ENCODE measurements at regions not wholly inside any gene's neighbourhood (a gene's known extent, or its start where the extent isn't known, plus 50 kb on each side); places are given as distances from the start of the nearest gene placed in this dataset.

- Histone ChIP-seq H3F3A (ENCODE audit: insufficient read depth, low read length) (no peaks in the 10 kb centered on the region), H3K27ac (ENCODE audit: low read depth, low read length, poor library complexity, severe bottlenecking) (no peak overlapping the region), H3K36me3 (ENCODE audit: insufficient read depth, low read length) (no peaks in the 10 kb centered on the region), H3K27me3 (ENCODE audit: insufficient read depth, low read length) (no peaks in the 10 kb centered on the region), H3K79me2 (ENCODE audit: insufficient read depth, low read length) (no peaks in the 10 kb centered on the region), H2AFZ (ENCODE audit: low read length) (no peak overlapping the region), H3K4me2 (ENCODE audit: low read length) (no peak overlapping the region), H3K4me1 (ENCODE audit: insufficient read depth, low read length, severe bottlenecking) (no peaks in the 10 kb centered on the region), H4K20me1 (ENCODE audit: insufficient read depth, low read length) (no peaks in the 10 kb centered on the region), H3K9ac (ENCODE audit: low read length) (no peak overlapping the region), H3K4me3 (ENCODE audit: low read depth, low read length, poor library complexity, severe bottlenecking) (no peak overlapping the region), H3K9me2 (ENCODE audit: low read depth, low read length) (no peaks in the 10 kb centered on the region), H3K9me3 (ENCODE audit: low read length) (no peaks in the 10 kb centered on the region)
- TF ChIP-seq CTCF (IDR thresholded peaks at IDR 0.05; ENCODE audit: low read length) (no peak), EZH2 (IDR thresholded peaks at IDR 0.05; ENCODE audit: borderline replicate concordance, low read length) (no peak)
These were observed 226.7 kb downstream of the UTP18 start for GRCh38 chr17:51486885-51487520.

GRCh38 chr17:51487947-51488346 is 227.6 kb downstream of the UTP18 start:
- Histone ChIP-seq H3K27ac (ENCODE audit: low read depth, low read length, poor library complexity, severe bottlenecking) (no peak overlapping the region), H4K20me1 (ENCODE audit: insufficient read depth, low read length) (no peaks in the 10 kb centered on the region), H3K4me2 (ENCODE audit: low read length) (no peak overlapping the region)

DNA sequence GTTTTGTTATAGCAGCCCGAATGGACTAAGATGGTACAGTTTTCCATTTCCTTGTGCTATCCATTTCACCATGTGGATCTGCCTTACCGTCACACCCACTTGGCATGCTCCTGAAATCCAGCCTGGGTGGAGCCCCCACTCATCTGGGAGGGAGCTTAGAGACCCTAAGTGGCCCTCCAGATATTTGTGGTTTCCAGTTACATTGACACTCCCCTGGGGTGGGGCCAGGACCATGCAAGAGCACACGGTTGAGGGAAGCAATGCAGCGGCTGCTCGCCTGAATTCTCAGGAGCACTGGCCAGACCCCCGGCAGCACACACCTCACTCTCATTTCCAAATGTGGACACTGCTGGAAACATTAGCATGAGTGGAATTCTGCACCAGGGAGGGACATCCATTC is 231.1 kb downstream of the UTP18 start:
- H3K4me1 ChIP-seq (ENCODE audit: insufficient read depth, low read length, severe bottlenecking), result no peaks in the 10 kb centered on the region
- H3K79me2 ChIP-seq (ENCODE audit: insufficient read depth, low read length), result no peaks in the 10 kb centered on the region
- H3K4me2 ChIP-seq (ENCODE audit: low read length), result no peak overlapping the region
- H3K27me3 ChIP-seq (ENCODE audit: insufficient read depth, low read length), result no peaks in the 10 kb centered on the region
- no peak overlapping the region for H3K4me3 ChIP-seq (ENCODE audit: low read depth, low read length, poor library complexity, severe bottlenecking)
- no peak overlapping the region for H3K27ac ChIP-seq (ENCODE audit: low read depth, low read length, poor library complexity, severe bottlenecking)
- no peaks in the 10 kb centered on the region for H3K9me3 ChIP-seq (ENCODE audit: low read length)
- H2AFZ ChIP-seq (ENCODE audit: low read length), result no peak overlapping the region
- TF ChIP-seq EZH2 (IDR thresholded peaks at IDR 0.05; ENCODE audit: borderline replicate concordance, low read length) (no peak), CTCF (IDR thresholded peaks at IDR 0.05; ENCODE audit: low read length) (no peak)
- H3K9me2 ChIP-seq (ENCODE audit: low read depth, low read length), result no peaks in the 10 kb centered on the region
- no peaks in the 10 kb centered on the region for H4K20me1 ChIP-seq (ENCODE audit: insufficient read depth, low read length)
- no peaks in the 10 kb centered on the region for H3K36me3 ChIP-seq (ENCODE audit: insufficient read depth, low read length)
- H3K9ac ChIP-seq (ENCODE audit: low read length), result no peak overlapping the region
- no peaks in the 10 kb centered on the region for H3F3A ChIP-seq (ENCODE audit: insufficient read depth, low read length)

More at GRCh38 chr17:51487947-51488346, 227.6 kb downstream of the UTP18 start:
- no peak overlapping the region for H3K4me3 ChIP-seq (ENCODE audit: low read depth, low read length, poor library complexity, severe bottlenecking)
- peak; percentile 36; the same call in 1 of the 2 replicates for TF ChIP-seq CTCF (IDR thresholded peaks at IDR 0.05; ENCODE audit: low read length)
- no peak for TF ChIP-seq EZH2 (IDR thresholded peaks at IDR 0.05; ENCODE audit: borderline replicate concordance, low read length)
- H3K9me2 ChIP-seq (ENCODE audit: low read depth, low read length), result no peaks in the 10 kb centered on the region
- no peaks in the 10 kb centered on the region for H3K27me3 ChIP-seq (ENCODE audit: insufficient read depth, low read length)
- no peaks in the 10 kb centered on the region for H3K4me1 ChIP-seq (ENCODE audit: insufficient read depth, low read length, severe bottlenecking)
- no peaks in the 10 kb centered on the region for H3F3A ChIP-seq (ENCODE audit: insufficient read depth, low read length)
- H3K9me3 ChIP-seq (ENCODE audit: low read length), result no peaks in the 10 kb centered on the region
- no peaks in the 10 kb centered on the region for H3K36me3 ChIP-seq (ENCODE audit: insufficient read depth, low read length)
- H2AFZ ChIP-seq (ENCODE audit: low read length), result no peak overlapping the region
- H3K9ac ChIP-seq (ENCODE audit: low read length), result no peak overlapping the region
- no peaks in the 10 kb centered on the region for H3K79me2 ChIP-seq (ENCODE audit: insufficient read depth, low read length)
